AG08396 (cell line): ENCODE measurements at regions not wholly inside any gene's neighbourhood (a gene's known extent, or its start where the extent isn't known, plus 50 kb on each side); places are given as distances from the start of the nearest gene placed in this dataset.

Source experiments
- DNase-seq: peaks from one replicate; pipeline ENCODE4 v3.0.0; 2012; ENCODE audit warnings: low spot score, mixed read lengths

GRCh38 chr2:60097298-60097697 is 456.2 kb downstream of the BCL11A start:
- no peak for DNase-seq

GRCh38 chr2:60096556-60096955 is 456.9 kb downstream of the BCL11A start:
- DNase-seq, result no peak

- no peak for DNase-seq
Observed at GRCh38 chr2:60095903-60096302, 457.6 kb downstream of the BCL11A start.

GRCh38 chr2:60095202-60095815 is 458.1 kb downstream of the BCL11A start:
- DNase-seq, result no peak

GRCh38 chr2:60094450-60094929 is 459.0 kb downstream of the BCL11A start:
- no peak for DNase-seq

GRCh38 chr2:60092781-60093180 is 460.7 kb downstream of the BCL11A start:
- no peak for DNase-seq

- no peak for DNase-seq
Observed at GRCh38 chr2:60091894-60092293, 461.6 kb downstream of the BCL11A start.

- DNase-seq, result no peak
Observed at GRCh38 chr2:60091266-60091665, 462.2 kb downstream of the BCL11A start.

GRCh38 chr2:60079562-60079961 is 473.9 kb downstream of the BCL11A start:
- DNase-seq, result no peak

GRCh38 chr2:60075048-60075447 is 478.4 kb downstream of the BCL11A start:
- DNase-seq, result no peak

GRCh38 chr2:60073201-60073600 is 480.3 kb downstream of the BCL11A start:
- no peak for DNase-seq

- DNase-seq, result no peak
Observed at GRCh38 chr2:60072609-60073008, 480.8 kb downstream of the BCL11A start.

GRCh38 chr2:60071490-60071831 is 482.0 kb downstream of the BCL11A start:
- DNase-seq, result no peak

GRCh38 chr2:60070736-60071489 is 482.5 kb downstream of the BCL11A start:
- DNase-seq, result no peak

GRCh38 chr2:60070196-60070595 is 483.3 kb downstream of the BCL11A start:
- no peak for DNase-seq

- no peak for DNase-seq
Observed at GRCh38 chr2:60068755-60069154, 484.7 kb downstream of the BCL11A start.

GRCh38 chr2:60067006-60067405 is 486.4 kb downstream of the BCL11A start:
- DNase-seq, result no peak

GRCh38 chr2:60066096-60066839 is 487.2 kb downstream of the BCL11A start:
- no peak for DNase-seq

- DNase-seq, result no peak
Observed at GRCh38 chr2:60064687-60065389, 488.6 kb downstream of the BCL11A start.

GRCh38 chr2:60058781-60059180 is 494.7 kb downstream of the BCL11A start:
- DNase-seq, result no peak

GRCh38 chr2:60054571-60055340 is 498.7 kb downstream of the BCL11A start:
- no peak for DNase-seq

- no peak for DNase-seq
Observed at GRCh38 chr2:60053791-60054190, 499.7 kb downstream of the BCL11A start.
